Activated T-cell treated with anti-CD3 and anti-CD28 coated beads, Interleukin-2, amount 50 U/mL, for 72 hours (primary cell): ENCODE measurements at regions not wholly inside any gene's neighbourhood (a gene's known extent, or its start where the extent isn't known, plus 50 kb on each side); places are given as distances from the start of the nearest gene placed in this dataset.
"Not testable (repeated sequence)": the region's sequence is repeated elsewhere in the genome, so short reads cannot be mapped to it uniquely, and the experiment has no call there.

Experiments used
- ATAC-seq, 2 donors: fragments of 150-1000 bp; cut with Tn5 transposase; replicated peaks in 1 of 2; 2 replicates each; pipeline ENCODE4 v1.10.0; 2021; ENCODE audit warnings: moderate library complexity in 2 of 2, mild to moderate bottlenecking in 1 of 2
- DNase-seq, 2 donors: peaks; one replicate each; pipeline ENCODE4 v3.0.0; 2021 to 2022; ENCODE audit warnings: mixed read lengths in 1 of 2
- H3K27ac Mint-ChIP-seq: one replicate; pipeline ENCODE4 v1.8.0; 2022; ENCODE audit warnings: mild to moderate bottlenecking, moderate library complexity, mixed read lengths
- H3K27me3 Mint-ChIP-seq: one replicate; pipeline ENCODE4 v1.8.0; 2022; ENCODE audit warnings: low read depth, mixed read lengths
- H3K36me3 Mint-ChIP-seq, 2 donors: one replicate each; pipeline ENCODE4 v1.8.0; 2022; ENCODE audit warnings: mixed read lengths in 2 of 2, mild to moderate bottlenecking in 1 of 2; ENCODE audit not compliant: insufficient read depth in 2 of 2
- H3K4me1 Mint-ChIP-seq: one replicate; pipeline ENCODE4 v1.8.0; 2022; ENCODE audit warnings: low read depth, mixed read lengths
- H3K4me3 Mint-ChIP-seq, 2 donors: one replicate each; pipeline ENCODE4 v1.8.0; 2022; ENCODE audit warnings: mild to moderate bottlenecking in 2 of 2, mixed read lengths in 2 of 2, moderate library complexity in 2 of 2
- H3K9me3 Mint-ChIP-seq, 2 donors: one replicate each; pipeline ENCODE4 v1.8.0; 2022; ENCODE audit warnings: mixed read lengths in 2 of 2

- DNase-seq, result no peak
- no peaks in the 10 kb centered on the region for H3K4me1 Mint-ChIP-seq
- H3K9me3 Mint-ChIP-seq, result no peaks in the 10 kb centered on the region
- H3K4me3 Mint-ChIP-seq, result no peak overlapping the region
- no peaks in the 10 kb centered on the region for H3K36me3 Mint-ChIP-seq
- H3K27ac Mint-ChIP-seq, result no peak overlapping the region
- no peaks in the 10 kb centered on the region for H3K27me3 Mint-ChIP-seq
- ATAC-seq, result no peak
Measured at GRCh38 chr15:96629511-96629910, 299.0 kb downstream of the NR2F2 start.

DNA sequence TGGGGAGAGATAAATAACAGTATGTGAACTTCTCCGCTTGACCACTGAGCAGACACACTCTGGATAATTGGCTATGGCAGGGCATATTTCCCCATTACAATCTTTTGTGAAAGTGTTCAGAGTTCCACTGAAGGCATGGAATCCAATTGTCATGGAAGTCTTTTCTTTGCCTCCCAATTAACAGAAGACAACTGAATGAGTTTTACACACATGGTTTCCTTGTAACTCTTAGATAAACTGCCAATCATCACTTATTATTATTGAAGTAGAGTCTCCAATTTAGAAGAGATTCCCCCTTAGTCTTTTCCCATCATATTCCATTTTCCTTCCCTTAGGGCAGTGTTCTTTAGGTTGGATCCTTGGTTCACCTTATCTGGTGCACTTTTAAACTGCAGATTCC is 308.3 kb downstream of the NR2F2 start:
- no peak overlapping the region for H3K4me3 Mint-ChIP-seq
- no peaks in the 10 kb centered on the region for H3K4me1 Mint-ChIP-seq
- DNase-seq (no peak), ATAC-seq (no peak)
- no peaks in the 10 kb centered on the region for H3K36me3 Mint-ChIP-seq
- H3K27me3 Mint-ChIP-seq, result no peaks in the 10 kb centered on the region
- H3K9me3 Mint-ChIP-seq, result peaks cover 2 to 5% of the 10 kb centered on the region in 2 donors
- no peak overlapping the region for H3K27ac Mint-ChIP-seq

GRCh38 chr15:96645796-96646195 is 315.3 kb downstream of the NR2F2 start:
- H3K9me3 Mint-ChIP-seq, result peaks cover 5 to 9% of the 10 kb centered on the region in 2 donors
- H3K4me1 Mint-ChIP-seq, result no peaks in the 10 kb centered on the region
- no peak overlapping the region for H3K27ac Mint-ChIP-seq
- H3K27me3 Mint-ChIP-seq, result no peaks in the 10 kb centered on the region
- DNase-seq, result no peak
- no peak for ATAC-seq
- H3K4me3 Mint-ChIP-seq, result no peak overlapping the region
- no peaks in the 10 kb centered on the region for H3K36me3 Mint-ChIP-seq

- no peaks in the 10 kb centered on the region for H3K36me3 Mint-ChIP-seq
- DNase-seq (no peak), ATAC-seq (no peak)
- peaks cover 10% of the 10 kb centered on the region in 2 donors for H3K9me3 Mint-ChIP-seq
- H3K4me3 Mint-ChIP-seq, result no peak overlapping the region
- H3K4me1 Mint-ChIP-seq, result no peaks in the 10 kb centered on the region
- no peaks in the 10 kb centered on the region for H3K27me3 Mint-ChIP-seq
- H3K27ac Mint-ChIP-seq, result no peak overlapping the region
Measured at GRCh38 chr15:96648866-96649265, 318.4 kb downstream of the NR2F2 start.

DNA sequence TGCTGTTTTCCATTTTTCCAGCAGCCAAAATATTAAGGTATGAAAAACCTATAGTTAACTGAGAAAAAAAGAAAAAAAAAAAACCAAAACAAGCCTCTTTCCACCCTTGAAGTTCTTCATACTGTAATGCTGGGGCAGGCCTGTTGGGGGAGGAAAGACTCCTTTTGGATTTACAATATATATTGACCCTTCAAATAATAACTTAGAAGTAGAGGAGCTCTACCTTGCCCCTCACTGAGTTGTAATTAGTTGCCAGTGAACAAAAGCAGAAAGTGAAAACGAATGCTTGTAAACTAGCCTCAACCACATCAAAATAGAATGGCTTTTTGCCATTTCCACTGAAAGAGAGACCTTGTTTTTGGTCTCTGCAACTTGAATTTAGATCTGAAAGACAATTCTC is 326.6 kb downstream of the NR2F2 start:
- no peaks in the 10 kb centered on the region for H3K4me1 Mint-ChIP-seq
- H3K9me3 Mint-ChIP-seq, result peaks cover 7 to 8% of the 10 kb centered on the region in 2 donors
- no peaks in the 10 kb centered on the region for H3K27me3 Mint-ChIP-seq
- ATAC-seq (no peak), DNase-seq (no peak)
- H3K4me3 Mint-ChIP-seq, result no peak overlapping the region
- H3K27ac Mint-ChIP-seq, result no peak overlapping the region
- H3K36me3 Mint-ChIP-seq, result no peaks in the 10 kb centered on the region

DNA sequence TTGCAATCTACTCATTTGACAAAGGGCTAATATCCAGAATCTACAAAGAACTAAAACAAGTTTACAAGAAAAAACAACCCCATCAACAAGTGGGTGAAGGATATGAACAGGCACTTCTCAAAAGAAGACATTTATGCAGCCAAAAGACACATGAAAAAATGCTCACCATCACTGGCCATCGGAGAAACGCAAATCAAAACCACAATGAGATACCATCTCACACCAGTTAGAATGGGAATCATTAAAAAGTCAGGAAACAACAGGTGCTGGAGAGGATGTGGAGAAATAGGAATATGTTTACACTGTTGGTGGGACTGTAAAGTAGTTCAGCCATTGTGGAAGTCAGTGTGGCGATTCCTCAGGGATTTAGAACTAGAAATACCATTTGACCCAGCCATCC is 336.5 kb downstream of the NR2F2 start:
- H3K4me1 Mint-ChIP-seq, H3K27ac Mint-ChIP-seq, ATAC-seq, H3K36me3 Mint-ChIP-seq, DNase-seq, H3K9me3 Mint-ChIP-seq, H3K4me3 Mint-ChIP-seq, H3K27me3 Mint-ChIP-seq: not testable (repeated sequence)

GRCh38 chr15:96670389-96670788 is 339.9 kb downstream of the NR2F2 start:
- peaks cover 0 to 1% of the 10 kb centered on the region in 2 donors for H3K9me3 Mint-ChIP-seq
- no peak for DNase-seq
- H3K27me3 Mint-ChIP-seq, result no peaks in the 10 kb centered on the region
- H3K36me3 Mint-ChIP-seq, result no peaks in the 10 kb centered on the region
- H3K27ac Mint-ChIP-seq, result no peak overlapping the region
- no peaks in the 10 kb centered on the region for H3K4me1 Mint-ChIP-seq
- H3K4me3 Mint-ChIP-seq, result no peak overlapping the region
- ATAC-seq, result no peak

GRCh38 chr15:96672629-96673028 is 342.1 kb downstream of the NR2F2 start:
- no peak for ATAC-seq

DNA sequence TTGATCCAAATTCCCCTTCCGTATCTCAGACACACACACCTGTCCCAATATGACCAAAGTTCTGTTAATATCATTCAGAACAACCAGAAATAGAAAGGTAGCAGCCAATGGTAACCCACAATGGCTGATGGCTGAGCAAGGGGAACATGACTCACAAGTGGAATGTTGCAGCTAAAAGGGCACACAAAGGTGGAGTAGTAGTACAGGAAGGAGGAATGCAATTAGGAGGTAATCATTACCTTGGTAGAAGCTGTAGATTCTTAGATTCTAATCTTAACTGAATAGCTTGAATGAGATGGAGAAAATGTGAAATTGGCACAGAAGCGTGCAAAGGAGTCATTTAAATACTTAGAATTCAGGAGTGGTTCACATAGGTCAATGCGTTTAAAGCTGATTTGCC is 347.9 kb downstream of the NR2F2 start:
- ATAC-seq, result no peak
- peaks cover 0 to 3% of the 10 kb centered on the region in 2 donors for H3K9me3 Mint-ChIP-seq
- no peak overlapping the region for H3K27ac Mint-ChIP-seq
- no peaks in the 10 kb centered on the region for H3K27me3 Mint-ChIP-seq
- DNase-seq, result no peak
- no peaks in the 10 kb centered on the region for H3K4me1 Mint-ChIP-seq
- H3K4me3 Mint-ChIP-seq, result no peak overlapping the region
- no peaks in the 10 kb centered on the region for H3K36me3 Mint-ChIP-seq

More at GRCh38 chr15:96672629-96673028, 342.1 kb downstream of the NR2F2 start:
- Mint-ChIP-seq H3K4me1 (no peaks in the 10 kb centered on the region), H3K9me3 (no peaks in the 10 kb centered on the region), H3K36me3 (no peaks in the 10 kb centered on the region), H3K27me3 (no peaks in the 10 kb centered on the region), H3K4me3 (no peak overlapping the region), H3K27ac (no peak overlapping the region)
- no peak for DNase-seq

DNA sequence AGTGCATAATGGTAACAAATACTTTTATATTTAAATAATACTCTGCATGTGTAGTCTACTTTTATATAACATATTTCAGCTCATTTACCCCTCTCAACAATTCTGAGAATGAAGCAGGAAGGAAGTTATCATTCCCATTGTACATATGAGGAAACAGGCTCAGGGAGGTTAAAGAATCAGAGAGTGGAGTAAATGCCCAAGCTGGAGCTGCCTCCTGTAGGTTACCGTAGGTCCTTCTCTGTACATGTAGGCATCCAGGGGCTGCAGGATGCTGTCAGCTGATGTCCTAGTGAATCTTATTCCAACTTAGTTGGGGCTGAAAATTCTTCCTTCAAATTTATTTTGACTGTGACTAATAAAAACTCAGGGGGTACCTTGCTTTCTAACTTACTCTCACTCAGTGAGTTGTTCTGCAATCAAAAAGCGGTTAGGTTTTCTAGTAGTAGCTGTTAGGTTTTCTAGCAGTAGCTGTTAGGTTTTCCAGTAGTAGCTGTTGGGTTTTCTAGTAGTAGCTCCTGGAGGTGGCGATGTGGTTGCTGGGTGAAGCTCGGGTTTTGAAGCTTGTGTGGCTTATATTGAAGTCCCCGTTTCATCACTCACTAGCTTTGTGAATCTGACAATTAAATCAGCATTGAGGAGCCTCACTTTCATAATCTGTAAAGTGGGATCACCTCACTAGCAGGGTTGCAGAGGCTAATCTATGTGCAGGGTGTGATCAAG is 357.0 kb downstream of the NR2F2 start:
- ATAC-seq, result no peak
- H3K4me1 Mint-ChIP-seq, result no peaks in the 10 kb centered on the region
- H3K27me3 Mint-ChIP-seq, result no peaks in the 10 kb centered on the region
- H3K27ac Mint-ChIP-seq, result no peak overlapping the region
- H3K4me3 Mint-ChIP-seq, result no peak overlapping the region
- H3K9me3 Mint-ChIP-seq, result peaks cover 3 to 5% of the 10 kb centered on the region in 2 donors
- H3K36me3 Mint-ChIP-seq, result no peaks in the 10 kb centered on the region
- no peak for DNase-seq

DNA sequence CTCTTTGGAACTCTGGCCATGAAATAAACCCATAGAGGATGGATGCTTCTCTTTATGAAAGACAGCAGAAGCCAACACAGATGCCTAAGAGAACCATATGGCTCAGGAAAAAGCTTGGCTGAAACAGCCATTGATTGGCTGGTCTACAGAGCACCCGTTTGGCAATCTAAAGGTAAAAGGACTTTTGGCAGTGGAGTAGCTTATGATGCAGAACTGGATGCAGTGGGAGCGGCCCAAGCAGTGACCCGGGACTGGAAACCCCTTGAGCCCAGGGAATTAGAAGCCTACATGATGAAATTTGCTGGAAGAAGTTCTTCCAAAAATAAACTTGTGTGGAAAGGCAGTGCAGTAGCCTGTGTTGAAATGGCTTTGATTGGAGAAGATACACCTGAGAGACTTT is 360.2 kb downstream of the NR2F2 start:
- Mint-ChIP-seq H3K27me3 (no peaks in the 10 kb centered on the region), H3K36me3 (no peaks in the 10 kb centered on the region), H3K9me3 (peaks cover 3 to 5% of the 10 kb centered on the region in 2 donors), H3K4me3 (no peak overlapping the region), H3K27ac (no peak overlapping the region), H3K4me1 (no peaks in the 10 kb centered on the region)
- DNase-seq (no peak), ATAC-seq (no peak)

GRCh38 chr15:96692826-96693225 is 362.3 kb downstream of the NR2F2 start:
- no peaks in the 10 kb centered on the region for H3K36me3 Mint-ChIP-seq
- H3K27me3 Mint-ChIP-seq, result no peaks in the 10 kb centered on the region
- no peak overlapping the region for H3K4me3 Mint-ChIP-seq

GRCh38 chr15:96693515-96693914 is 363.0 kb downstream of the NR2F2 start:
- DNase-seq (no peak), ATAC-seq (no peak)
- H3K27me3 Mint-ChIP-seq, result no peaks in the 10 kb centered on the region
- H3K4me3 Mint-ChIP-seq, result no peak overlapping the region
- no peaks in the 10 kb centered on the region for H3K36me3 Mint-ChIP-seq
- no peaks in the 10 kb centered on the region for H3K4me1 Mint-ChIP-seq
- no peak overlapping the region for H3K27ac Mint-ChIP-seq
- peaks cover 3% of the 10 kb centered on the region in 2 donors for H3K9me3 Mint-ChIP-seq

More at GRCh38 chr15:96692826-96693225, 362.3 kb downstream of the NR2F2 start:
- no peak for ATAC-seq
- no peaks in the 10 kb centered on the region for H3K4me1 Mint-ChIP-seq
- H3K9me3 Mint-ChIP-seq, result peaks cover 3% of the 10 kb centered on the region in 2 donors
- no peak for DNase-seq
- H3K27ac Mint-ChIP-seq, result no peak overlapping the region

DNA sequence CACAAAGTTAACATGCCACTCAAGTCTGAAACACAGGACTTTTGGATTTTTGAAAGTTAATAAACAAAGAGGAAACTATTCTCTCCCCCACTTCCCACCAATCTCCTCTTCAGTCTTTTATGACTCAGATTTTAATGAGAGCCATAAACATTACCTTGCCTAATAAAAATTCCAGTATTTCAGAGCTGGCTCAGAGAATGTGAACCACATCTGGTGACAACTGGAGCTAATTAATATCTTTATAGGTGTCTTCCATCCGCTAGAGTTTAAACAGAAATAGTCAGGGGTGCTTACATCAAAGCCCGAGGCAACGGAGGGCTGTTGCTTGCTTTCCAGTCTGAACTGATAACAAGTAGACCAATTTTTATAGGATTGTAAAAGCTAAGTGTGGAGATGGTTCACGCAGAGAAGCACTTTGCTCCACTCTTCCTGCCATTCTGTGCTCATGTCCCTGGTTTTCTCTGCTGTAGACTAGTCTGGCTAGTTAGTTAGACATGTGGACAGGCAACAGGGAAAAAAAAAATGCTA is 363.6 kb downstream of the NR2F2 start:
- DNase-seq, result no peak
- H3K36me3 Mint-ChIP-seq, result no peaks in the 10 kb centered on the region
- ATAC-seq, result no peak
- no peaks in the 10 kb centered on the region for H3K4me1 Mint-ChIP-seq
- H3K4me3 Mint-ChIP-seq, result no peak overlapping the region
- H3K27me3 Mint-ChIP-seq, result no peaks in the 10 kb centered on the region
- peaks cover 3% of the 10 kb centered on the region in 2 donors for H3K9me3 Mint-ChIP-seq
- H3K27ac Mint-ChIP-seq, result no peak overlapping the region
